Coronary artery (tissue), 2 donors: ENCODE measurements at regions not wholly inside any gene's neighbourhood (a gene's known extent, or its start where the extent isn't known, plus 50 kb on each side); places are given as distances from the start of the nearest gene placed in this dataset.

Experiments used
- DNase-seq: peaks from one replicate; pipeline ENCODE4 v3.0.0-alpha.2; 2017; ENCODE audit warnings: low spot score
- H3K27ac ChIP-seq, 2 donors: fragments of 200-600 bp; sonication (generic); one replicate each; pipeline ENCODE4 v1.5.1; 2016 to 2019
- H3K4me3 ChIP-seq: fragments of 200-600 bp; sonication (generic); 2 replicates; pipeline ENCODE4 v1.5.1; 2016; ENCODE audit warnings: mild to moderate bottlenecking, moderate library complexity
- TF ChIP-seq, protein P1 (sequence below): fragments of 200-600 bp; sonication (generic); IDR thresholded peaks from one replicate; pipeline ENCODE4 v1.5.1; 2019; ENCODE audit warnings: antibody characterized with exemption

DNA sequence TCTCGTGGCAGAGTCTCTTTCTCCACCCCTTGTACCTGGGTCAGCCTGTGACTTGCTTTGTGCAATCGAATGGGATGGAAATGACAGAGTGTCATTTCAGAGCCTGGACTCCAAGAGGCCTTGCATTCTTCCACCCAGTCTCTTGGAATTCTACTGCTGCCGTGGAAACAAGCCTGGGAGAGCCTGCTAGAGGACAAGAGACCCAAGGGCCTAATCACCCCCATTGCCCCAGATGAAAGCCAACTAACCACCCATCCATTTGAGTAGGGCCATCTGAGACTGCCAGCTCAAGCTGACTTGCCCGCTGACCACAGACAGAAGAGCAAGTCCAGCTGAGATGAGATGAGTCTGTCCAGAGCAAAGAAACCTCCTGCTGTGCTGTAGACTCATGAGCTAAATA, 201.6 kb downstream of the PTPRU start:
- Histone ChIP-seq H3K27ac (no peak overlapping the region), H3K4me3 (no peak overlapping the region)
- no peak for DNase-seq
- TF ChIP-seq, protein P1, sequence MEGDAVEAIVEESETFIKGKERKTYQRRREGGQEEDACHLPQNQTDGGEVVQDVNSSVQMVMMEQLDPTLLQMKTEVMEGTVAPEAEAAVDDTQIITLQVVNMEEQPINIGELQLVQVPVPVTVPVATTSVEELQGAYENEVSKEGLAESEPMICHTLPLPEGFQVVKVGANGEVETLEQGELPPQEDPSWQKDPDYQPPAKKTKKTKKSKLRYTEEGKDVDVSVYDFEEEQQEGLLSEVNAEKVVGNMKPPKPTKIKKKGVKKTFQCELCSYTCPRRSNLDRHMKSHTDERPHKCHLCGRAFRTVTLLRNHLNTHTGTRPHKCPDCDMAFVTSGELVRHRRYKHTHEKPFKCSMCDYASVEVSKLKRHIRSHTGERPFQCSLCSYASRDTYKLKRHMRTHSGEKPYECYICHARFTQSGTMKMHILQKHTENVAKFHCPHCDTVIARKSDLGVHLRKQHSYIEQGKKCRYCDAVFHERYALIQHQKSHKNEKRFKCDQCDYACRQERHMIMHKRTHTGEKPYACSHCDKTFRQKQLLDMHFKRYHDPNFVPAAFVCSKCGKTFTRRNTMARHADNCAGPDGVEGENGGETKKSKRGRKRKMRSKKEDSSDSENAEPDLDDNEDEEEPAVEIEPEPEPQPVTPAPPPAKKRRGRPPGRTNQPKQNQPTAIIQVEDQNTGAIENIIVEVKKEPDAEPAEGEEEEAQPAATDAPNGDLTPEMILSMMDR, result no peak

DNA sequence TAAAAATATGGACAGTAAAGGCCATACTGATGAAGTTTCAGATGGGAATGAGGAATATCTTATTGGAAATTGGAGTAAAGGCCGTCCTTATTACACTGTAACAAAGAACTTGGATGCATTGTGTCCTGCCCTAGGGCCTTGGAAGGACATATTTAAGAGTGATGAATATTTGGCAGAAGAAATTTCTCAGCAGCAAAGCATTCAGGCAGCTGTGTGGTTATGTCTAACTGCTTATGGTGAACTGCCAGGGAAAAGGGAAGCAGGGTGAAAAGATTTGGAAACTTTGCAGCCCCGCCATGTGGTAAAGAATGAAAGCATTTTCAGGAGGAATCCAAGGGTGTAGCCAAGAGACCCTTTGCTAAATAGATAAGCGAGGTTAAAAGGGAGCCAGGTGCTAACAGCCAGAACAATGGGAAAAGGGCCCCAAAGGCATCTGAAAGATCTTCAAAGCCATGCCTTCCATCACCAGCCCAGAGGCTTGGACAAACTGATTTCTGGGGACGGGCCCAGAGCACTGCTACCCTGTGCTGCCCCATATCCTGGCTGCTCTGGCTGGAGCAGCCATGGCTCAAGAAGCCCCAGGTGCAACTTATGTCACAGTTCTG, 200.0 kb downstream of the PTPRU start:
- Histone ChIP-seq H3K4me3 (no peak overlapping the region), H3K27ac (no peak overlapping the region)
- no peak for DNase-seq
- TF ChIP-seq, protein P1, result no peak

DNA sequence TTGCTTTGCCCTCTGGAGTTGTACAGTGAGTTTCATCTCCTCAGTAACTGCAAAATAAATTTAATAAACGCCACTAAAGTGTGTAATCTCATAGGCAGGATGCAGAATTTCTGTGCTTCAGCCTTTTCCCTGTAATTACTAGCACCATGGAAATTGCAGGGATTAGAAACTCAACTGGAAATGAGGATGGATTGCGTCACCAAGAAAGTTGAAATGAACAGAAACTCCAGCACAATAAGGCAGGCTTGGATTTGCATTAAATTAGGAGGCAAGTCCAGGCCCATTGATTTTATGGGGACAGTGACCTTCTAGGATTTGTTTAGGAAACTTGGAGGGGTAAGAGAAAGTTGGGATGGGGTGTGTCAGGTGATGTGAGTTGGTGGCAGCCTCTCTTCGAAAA, 197.5 kb downstream of the PTPRU start:
- Histone ChIP-seq H3K27ac (no peak overlapping the region), H3K4me3 (no peak overlapping the region)
- TF ChIP-seq, protein P1, result no peak
- DNase-seq, result no peak

DNA sequence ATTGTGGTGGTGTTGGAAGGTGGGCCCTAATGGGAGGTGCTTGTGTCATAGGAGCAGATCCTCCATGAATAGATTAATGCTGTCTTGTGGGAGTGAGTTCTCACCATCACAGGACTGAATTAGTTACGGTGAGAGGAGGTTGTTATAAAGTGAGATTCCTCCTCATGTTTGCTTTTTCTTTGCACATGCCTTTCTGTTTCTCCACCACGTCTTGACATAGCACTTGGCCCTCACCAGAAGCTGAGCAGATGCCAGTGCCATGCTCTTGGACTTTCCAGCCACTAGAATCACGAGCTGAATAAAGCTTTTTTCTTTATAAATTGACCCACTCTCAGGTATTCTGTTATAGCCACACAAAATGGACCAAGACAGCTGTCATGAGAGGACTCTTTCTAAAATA, 194.8 kb downstream of the PTPRU start:
- Histone ChIP-seq H3K4me3 (no peak overlapping the region), H3K27ac (no peak overlapping the region)
- TF ChIP-seq, protein P1, result no peak
- DNase-seq, result no peak

DNA sequence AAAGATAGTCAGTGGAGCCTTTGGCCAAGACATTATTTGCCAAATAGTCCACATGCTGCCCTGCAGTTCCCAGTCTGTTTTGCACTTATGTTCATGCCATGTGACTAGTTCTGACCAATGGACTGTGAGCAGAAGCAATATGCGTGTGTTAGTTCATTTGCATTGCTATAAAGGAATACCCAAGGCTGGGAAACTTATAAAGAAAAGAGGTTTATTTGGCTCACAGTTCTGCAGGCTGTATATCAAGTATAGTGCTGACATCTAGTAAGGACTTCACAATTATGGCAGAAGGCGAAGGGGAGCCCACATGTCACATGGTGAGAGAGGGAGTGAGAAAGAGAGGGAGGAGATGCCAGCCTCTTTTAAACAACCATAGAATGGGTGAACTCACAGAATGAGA, 193.3 kb downstream of the PTPRU start:
- H3K27ac ChIP-seq, result no peak overlapping the region
- no peak overlapping the region for H3K4me3 ChIP-seq
- no peak for DNase-seq
- TF ChIP-seq, protein P1, result no peak

DNA sequence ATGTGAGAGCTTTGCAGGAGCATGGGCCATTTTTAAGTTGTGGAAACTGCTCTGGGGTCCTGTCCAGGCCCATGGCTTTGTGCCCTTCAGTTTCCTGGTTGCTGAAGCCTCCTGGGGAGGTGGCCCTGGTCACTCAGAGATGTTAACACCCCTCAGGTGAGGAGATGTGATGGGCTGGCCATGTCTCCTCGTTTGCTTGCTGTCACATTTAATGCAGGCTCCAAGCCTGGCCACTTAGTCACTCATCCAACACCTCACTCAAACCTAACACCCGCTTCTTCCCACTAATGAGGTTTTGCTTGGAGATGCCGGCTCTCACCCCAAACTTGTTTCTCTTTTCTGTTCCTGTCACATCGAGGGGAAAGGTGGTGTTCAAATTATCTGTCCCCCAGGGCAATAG, 192.7 kb downstream of the PTPRU start:
- H3K27ac ChIP-seq, result no peak overlapping the region
- TF ChIP-seq, protein P1, result no peak
- H3K4me3 ChIP-seq, result no peak overlapping the region
- no peak for DNase-seq

DNA sequence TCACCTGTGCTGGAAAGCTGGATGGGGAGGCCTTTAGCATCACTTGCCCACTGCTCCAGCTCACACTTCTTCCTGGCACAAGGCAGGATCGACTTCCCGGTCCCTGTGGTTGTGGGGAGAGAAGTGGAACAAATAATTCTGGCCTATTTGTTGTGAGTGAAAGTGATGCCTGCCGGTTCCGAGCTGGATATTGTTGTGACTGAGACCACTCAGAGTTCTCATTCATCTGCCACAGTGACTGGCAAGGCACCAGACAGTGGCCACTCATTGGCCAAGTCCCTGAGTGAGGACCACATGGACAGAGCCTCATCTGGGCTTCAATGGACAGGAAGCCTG, 191.9 kb downstream of the PTPRU start:
- DNase-seq, result no peak
- TF ChIP-seq, protein P1, result no peak

More for the DNA sequence above, 191.9 kb downstream of the PTPRU start:
- Histone ChIP-seq H3K4me3 (no peak overlapping the region), H3K27ac (no peak overlapping the region)
